Calu3 (cell line): ENCODE measurements at regions not wholly inside any gene's neighbourhood (a gene's known extent, or its start where the extent isn't known, plus 50 kb on each side); places are given as distances from the start of the nearest gene placed in this dataset.

ENCODE experiments used
- BruUV-seq: library from RNA; stranded (reverse); fragments of 400-500 nt; replicated peaks from 2 replicates; lab custom pipeline; 2021; lab: Mats Ljungman, UMichigan
- CTCF ChIA-PET: fragments of 300-600 bp; sonication (Branson Sonifier 250); formaldehyde crosslinking; loops from one replicate; lab custom pipeline; 2022; ENCODE audit warnings: antibody characterized with exemption; lab: Charles Lee
- DNase-seq: peaks from one replicate; pipeline ENCODE4 v3.0.0; 2022
- H3K27ac Mint-ChIP-seq: one replicate; pipeline ENCODE4 v1.8.0; 2022; ENCODE audit warnings: mixed read lengths; ENCODE audit not compliant: unreplicated experiment
- H3K27me3 Mint-ChIP-seq: one replicate; pipeline ENCODE4 v1.8.0; 2022; ENCODE audit warnings: mixed read lengths; ENCODE audit not compliant: unreplicated experiment
- H3K36me3 Mint-ChIP-seq: one replicate; pipeline ENCODE4 v1.8.0; 2022; ENCODE audit warnings: mild to moderate bottlenecking, moderate library complexity, mixed read lengths; ENCODE audit not compliant: insufficient read depth, unreplicated experiment
- H3K4me1 Mint-ChIP-seq: one replicate; pipeline ENCODE4 v1.8.0; 2022; ENCODE audit warnings: mild to moderate bottlenecking, low read depth, mixed read lengths; ENCODE audit not compliant: unreplicated experiment
- H3K4me3 Mint-ChIP-seq: one replicate; pipeline ENCODE4 v1.8.0; 2022; ENCODE audit warnings: mild to moderate bottlenecking, low read depth, moderate library complexity, mixed read lengths; ENCODE audit not compliant: unreplicated experiment
- H3K9me3 Mint-ChIP-seq: one replicate; pipeline ENCODE4 v1.8.0; 2022; ENCODE audit warnings: low read depth, mixed read lengths; ENCODE audit not compliant: unreplicated experiment
- CTCF ChIP-seq: fragments of 200-600 bp; IDR thresholded peaks from one replicate; pipeline ENCODE4 v1.8.0; 2022; ENCODE audit warnings: antibody characterized with exemption; ENCODE audit not compliant: unreplicated experiment
- intact Hi-C: fragments of 100-400 bp; cut with micrococcal nuclease; formaldehyde crosslinking; loops from one replicate; pipeline ENCODE4 v1.10.0; 2022; ENCODE audit not compliant: unreplicated experiment

GRCh38 chr1:62924983-62925790 is 141.3 kb downstream of the ATG4C start:
- CTCF ChIA-PET = no interaction called here
- no peak overlapping the region for H3K27ac Mint-ChIP-seq
- H3K27me3 Mint-ChIP-seq = peaks cover 55% of the 10 kb centered on the region
- BruUV-seq = no TSS peak
- intact Hi-C loops = no loop called here
- no peak for DNase-seq
- no peaks in the 10 kb centered on the region for H3K4me1 Mint-ChIP-seq
- no peak overlapping the region for H3K4me3 Mint-ChIP-seq
- H3K36me3 Mint-ChIP-seq = no peaks in the 10 kb centered on the region
- no peak for TF ChIP-seq CTCF
- H3K9me3 Mint-ChIP-seq = no peaks in the 10 kb centered on the region

GRCh38 chr1:62926681-62927252 is 142.8 kb downstream of the ATG4C start:
- Mint-ChIP-seq H3K4me3 (no peak overlapping the region), H3K36me3 (no peaks in the 10 kb centered on the region), H3K4me1 (no peaks in the 10 kb centered on the region), H3K27ac (no peak overlapping the region), H3K9me3 (no peaks in the 10 kb centered on the region), H3K27me3 (peaks cover 55% of the 10 kb centered on the region)
- CTCF ChIA-PET = interaction anchor here (0.7 kb wide), 1 partner anchor 1697 kb away, joined by 4 read pairs; no protein-coding TSS in a partner anchor
- no TSS peak for BruUV-seq
- DNase-seq = no peak
- TF ChIP-seq CTCF = peak; percentile 21
- intact Hi-C loops = no loop called here

- Mint-ChIP-seq H3K36me3 (no peaks in the 10 kb centered on the region), H3K27ac (no peak overlapping the region), H3K9me3 (no peaks in the 10 kb centered on the region), H3K4me1 (no peaks in the 10 kb centered on the region), H3K4me3 (no peak overlapping the region), H3K27me3 (peaks cover 61% of the 10 kb centered on the region)
- DNase-seq = no peak
- intact Hi-C loops = no loop called here
- CTCF ChIA-PET = no interaction called here
- no TSS peak for BruUV-seq
- TF ChIP-seq CTCF = no peak
These were observed 145.0 kb downstream of the ATG4C start for GRCh38 chr1:62928885-62929284.

GRCh38 chr1:62937634-62938296 is 153.8 kb downstream of the ATG4C start:
- H3K27me3 Mint-ChIP-seq = peaks cover 87% of the 10 kb centered on the region
- H3K9me3 Mint-ChIP-seq = no peaks in the 10 kb centered on the region
- TF ChIP-seq CTCF = no peak
- H3K4me3 Mint-ChIP-seq = no peak overlapping the region
- no TSS peak for BruUV-seq
- no peaks in the 10 kb centered on the region for H3K4me1 Mint-ChIP-seq
- H3K27ac Mint-ChIP-seq = no peak overlapping the region
- no peak for DNase-seq
- no peaks in the 10 kb centered on the region for H3K36me3 Mint-ChIP-seq
- intact Hi-C loops = no loop called here
- CTCF ChIA-PET = interaction anchor here (0.6 kb wide), 2 partner anchors 30 to 55 kb away, joined by 3 to 4 read pairs; no protein-coding TSS in a partner anchor
